ENCODE measurements at regions not wholly inside any gene's neighbourhood (a gene's known extent, or its start where the extent isn't known, plus 50 kb on each side); places are given as distances from the start of the nearest gene placed in this dataset.

- no peak overlapping the region for H3K4me2 ChIP-seq (ENCODE audit: low read length)
- H3K4me1 ChIP-seq (ENCODE audit: control insufficient read depth, insufficient read depth, low read length), result no peaks in the 10 kb centered on the region
- H3K9ac ChIP-seq (ENCODE audit: low read depth, low read length), result no peak overlapping the region
- no peaks in the 10 kb centered on the region for H3K9me3 ChIP-seq (replicated peaks; ENCODE audit: low read length)
- no peaks in the 10 kb centered on the region for H3K36me3 ChIP-seq (ENCODE audit: insufficient read depth, low read length)
- no peaks in the 10 kb centered on the region for H3K27me3 ChIP-seq (ENCODE audit: control insufficient read depth, insufficient read depth, low read length)
- no peak overlapping the region for H3K4me3 ChIP-seq (ENCODE audit: low read length)
These were observed 123.7 kb upstream of the GSC start for GRCh38 chr14:94893411-94894160.

- no peaks in the 10 kb centered on the region for H3K36me3 ChIP-seq (ENCODE audit: insufficient read depth, low read length)
- H3K4me2 ChIP-seq (ENCODE audit: low read length), result no peak overlapping the region
- no peaks in the 10 kb centered on the region for H3K27me3 ChIP-seq (ENCODE audit: control insufficient read depth, insufficient read depth, low read length)
- no peak overlapping the region for H3K4me3 ChIP-seq (ENCODE audit: low read length)
- H3K9ac ChIP-seq (ENCODE audit: low read depth, low read length), result no peak overlapping the region
- no peaks in the 10 kb centered on the region for H3K9me3 ChIP-seq (replicated peaks; ENCODE audit: low read length)
- H3K4me1 ChIP-seq (ENCODE audit: control insufficient read depth, insufficient read depth, low read length), result no peaks in the 10 kb centered on the region
These were observed 120.9 kb upstream of the GSC start for GRCh38 chr14:94890785-94891184.

GRCh38 chr14:94889520-94890312 lies 119.8 kb upstream of the GSC start:
- Histone ChIP-seq H3K9ac (ENCODE audit: low read depth, low read length) (no peak overlapping the region), H3K4me3 (ENCODE audit: low read length) (no peak overlapping the region), H3K4me2 (ENCODE audit: low read length) (no peak overlapping the region), H3K4me1 (ENCODE audit: control insufficient read depth, insufficient read depth, low read length) (no peaks in the 10 kb centered on the region), H3K36me3 (ENCODE audit: insufficient read depth, low read length) (no peaks in the 10 kb centered on the region), H3K27me3 (ENCODE audit: control insufficient read depth, insufficient read depth, low read length) (no peaks in the 10 kb centered on the region), H3K9me3 (replicated peaks; ENCODE audit: low read length) (no peaks in the 10 kb centered on the region)

GRCh38 chr14:94888121-94888520 lies 118.2 kb upstream of the GSC start:
- Histone ChIP-seq H3K4me2 (ENCODE audit: low read length) (no peak overlapping the region), H3K9ac (ENCODE audit: low read depth, low read length) (no peak overlapping the region), H3K9me3 (replicated peaks; ENCODE audit: low read length) (no peaks in the 10 kb centered on the region)

GRCh38 chr14:94887591-94887990 lies 117.7 kb upstream of the GSC start:
- no peak overlapping the region for H3K4me3 ChIP-seq (ENCODE audit: low read length)
- no peaks in the 10 kb centered on the region for H3K9me3 ChIP-seq (replicated peaks; ENCODE audit: low read length)
- no peak overlapping the region for H3K9ac ChIP-seq (ENCODE audit: low read depth, low read length)
- H3K36me3 ChIP-seq (ENCODE audit: insufficient read depth, low read length), result no peaks in the 10 kb centered on the region
- H3K4me1 ChIP-seq (ENCODE audit: control insufficient read depth, insufficient read depth, low read length), result no peaks in the 10 kb centered on the region
- H3K4me2 ChIP-seq (ENCODE audit: low read length), result no peak overlapping the region
- no peaks in the 10 kb centered on the region for H3K27me3 ChIP-seq (ENCODE audit: control insufficient read depth, insufficient read depth, low read length)

More at GRCh38 chr14:94888121-94888520, 118.2 kb upstream of the GSC start:
- no peaks in the 10 kb centered on the region for H3K36me3 ChIP-seq (ENCODE audit: insufficient read depth, low read length)
- H3K27me3 ChIP-seq (ENCODE audit: control insufficient read depth, insufficient read depth, low read length), result no peaks in the 10 kb centered on the region
- no peak overlapping the region for H3K4me3 ChIP-seq (ENCODE audit: low read length)
- H3K4me1 ChIP-seq (ENCODE audit: control insufficient read depth, insufficient read depth, low read length), result no peaks in the 10 kb centered on the region

- H3K9ac ChIP-seq (ENCODE audit: low read depth, low read length), result no peak overlapping the region
- H3K9me3 ChIP-seq (replicated peaks; ENCODE audit: low read length), result no peaks in the 10 kb centered on the region
- no peak overlapping the region for H3K4me3 ChIP-seq (ENCODE audit: low read length)
- H3K27me3 ChIP-seq (ENCODE audit: control insufficient read depth, insufficient read depth, low read length), result no peaks in the 10 kb centered on the region
- H3K36me3 ChIP-seq (ENCODE audit: insufficient read depth, low read length), result no peaks in the 10 kb centered on the region
- no peak overlapping the region for H3K4me2 ChIP-seq (ENCODE audit: low read length)
- no peaks in the 10 kb centered on the region for H3K4me1 ChIP-seq (ENCODE audit: control insufficient read depth, insufficient read depth, low read length)
These were observed 117.0 kb upstream of the GSC start for GRCh38 chr14:94886931-94887330.

- Histone ChIP-seq H3K4me2 (ENCODE audit: low read length) (no peak overlapping the region), H3K4me1 (ENCODE audit: control insufficient read depth, insufficient read depth, low read length) (no peaks in the 10 kb centered on the region), H3K9ac (ENCODE audit: low read depth, low read length) (no peak overlapping the region), H3K4me3 (ENCODE audit: low read length) (no peak overlapping the region), H3K9me3 (replicated peaks; ENCODE audit: low read length) (no peaks in the 10 kb centered on the region), H3K36me3 (ENCODE audit: insufficient read depth, low read length) (no peaks in the 10 kb centered on the region), H3K27me3 (ENCODE audit: control insufficient read depth, insufficient read depth, low read length) (no peaks in the 10 kb centered on the region)
These were observed 115.7 kb upstream of the GSC start for GRCh38 chr14:94885481-94886155.

- Histone ChIP-seq H3K4me3 (ENCODE audit: low read length) (no peak overlapping the region), H3K4me1 (ENCODE audit: control insufficient read depth, insufficient read depth, low read length) (no peaks in the 10 kb centered on the region), H3K9me3 (replicated peaks; ENCODE audit: low read length) (no peaks in the 10 kb centered on the region), H3K36me3 (ENCODE audit: insufficient read depth, low read length) (no peaks in the 10 kb centered on the region), H3K27me3 (ENCODE audit: control insufficient read depth, insufficient read depth, low read length) (no peaks in the 10 kb centered on the region), H3K9ac (ENCODE audit: low read depth, low read length) (no peak overlapping the region), H3K4me2 (ENCODE audit: low read length) (no peak overlapping the region)
These were observed 114.8 kb upstream of the GSC start for GRCh38 chr14:94884616-94885230.

GRCh38 chr14:94882401-94882800 lies 112.5 kb upstream of the GSC start:
- H3K9ac ChIP-seq (ENCODE audit: low read depth, low read length), result no peak overlapping the region
- H3K4me3 ChIP-seq (ENCODE audit: low read length), result no peak overlapping the region
- H3K4me2 ChIP-seq (ENCODE audit: low read length), result no peak overlapping the region
- H3K9me3 ChIP-seq (replicated peaks; ENCODE audit: low read length), result no peaks in the 10 kb centered on the region
- no peaks in the 10 kb centered on the region for H3K36me3 ChIP-seq (ENCODE audit: insufficient read depth, low read length)
- H3K4me1 ChIP-seq (ENCODE audit: control insufficient read depth, insufficient read depth, low read length), result no peaks in the 10 kb centered on the region
- H3K27me3 ChIP-seq (ENCODE audit: control insufficient read depth, insufficient read depth, low read length), result no peaks in the 10 kb centered on the region

GRCh38 chr14:94880876-94881275 lies 111.0 kb upstream of the GSC start:
- no peaks in the 10 kb centered on the region for H3K9me3 ChIP-seq (replicated peaks; ENCODE audit: low read length)
- no peaks in the 10 kb centered on the region for H3K27me3 ChIP-seq (ENCODE audit: control insufficient read depth, insufficient read depth, low read length)
- H3K4me3 ChIP-seq (ENCODE audit: low read length), result no peak overlapping the region
- no peaks in the 10 kb centered on the region for H3K4me1 ChIP-seq (ENCODE audit: control insufficient read depth, insufficient read depth, low read length)
- no peak overlapping the region for H3K9ac ChIP-seq (ENCODE audit: low read depth, low read length)
- no peak overlapping the region for H3K4me2 ChIP-seq (ENCODE audit: low read length)
- no peaks in the 10 kb centered on the region for H3K36me3 ChIP-seq (ENCODE audit: insufficient read depth, low read length)

GRCh38 chr14:94880106-94880505 lies 110.2 kb upstream of the GSC start:
- Histone ChIP-seq H3K4me1 (ENCODE audit: control insufficient read depth, insufficient read depth, low read length) (no peaks in the 10 kb centered on the region), H3K9me3 (replicated peaks; ENCODE audit: low read length) (no peaks in the 10 kb centered on the region), H3K36me3 (ENCODE audit: insufficient read depth, low read length) (no peaks in the 10 kb centered on the region), H3K27me3 (ENCODE audit: control insufficient read depth, insufficient read depth, low read length) (no peaks in the 10 kb centered on the region), H3K9ac (ENCODE audit: low read depth, low read length) (no peak overlapping the region), H3K4me2 (ENCODE audit: low read length) (no peak overlapping the region), H3K4me3 (ENCODE audit: low read length) (no peak overlapping the region)
